Activated B cell treated with CpG ODN at 0.5 μM for 24 hours (primary cell): ENCODE measurements at regions not wholly inside any gene's neighbourhood (a gene's known extent, or its start where the extent isn't known, plus 50 kb on each side); places are given as distances from the start of the nearest gene placed in this dataset.

ENCODE experiments used
- ATAC-seq: fragments of 200-7000 bp; cut with Tn5 transposase; one replicate; pipeline ENCODE4 v1.10.0; 2021; ENCODE audit warnings: low read depth, mild to moderate bottlenecking, moderate library complexity
- CTCF ChIA-PET: fragments of 350-600 bp; sonication (Branson Sonifier 250); formaldehyde crosslinking; loops from one replicate; lab custom pipeline; 2021; ENCODE audit warnings: antibody characterized with exemption; lab: Charles Lee
- POLR2A ChIA-PET: fragments of 350-600 bp; sonication (Branson Sonifier 250); formaldehyde crosslinking; loops from one replicate; lab custom pipeline; 2021; ENCODE audit warnings: antibody characterized with exemption; lab: Charles Lee
- DNase-seq: peaks from one replicate; pipeline ENCODE4 v3.0.0; 2022
- H3K27ac Mint-ChIP-seq: one replicate; pipeline ENCODE4 v1.8.0; 2020; ENCODE audit warnings: mixed read lengths
- H3K27me3 Mint-ChIP-seq: one replicate; pipeline ENCODE4 v1.8.0; 2021; ENCODE audit warnings: mixed read lengths
- H3K36me3 Mint-ChIP-seq: one replicate; pipeline ENCODE4 v1.8.0; 2021; ENCODE audit warnings: low read depth, mixed read lengths
- H3K4me1 Mint-ChIP-seq: one replicate; pipeline ENCODE4 v1.8.0; 2021; ENCODE audit warnings: mixed read lengths
- H3K4me3 Mint-ChIP-seq: one replicate; pipeline ENCODE4 v1.8.0; 2020; ENCODE audit warnings: mild to moderate bottlenecking, mixed read lengths
- H3K9me3 Mint-ChIP-seq: one replicate; pipeline ENCODE4 v1.8.0; 2020; ENCODE audit warnings: mixed read lengths
- intact Hi-C: fragments of 100-400 bp; cut with micrococcal nuclease; formaldehyde crosslinking; loops from one replicate; pipeline ENCODE4 v1.15.1; 2024
- TF ChIP-seq, protein P1 (sequence below): fragments of 200-600 bp; IDR thresholded peaks from one replicate; pipeline ENCODE4 v1.8.0; 2022; ENCODE audit warnings: antibody characterized with exemption, mild to moderate bottlenecking

DNA sequence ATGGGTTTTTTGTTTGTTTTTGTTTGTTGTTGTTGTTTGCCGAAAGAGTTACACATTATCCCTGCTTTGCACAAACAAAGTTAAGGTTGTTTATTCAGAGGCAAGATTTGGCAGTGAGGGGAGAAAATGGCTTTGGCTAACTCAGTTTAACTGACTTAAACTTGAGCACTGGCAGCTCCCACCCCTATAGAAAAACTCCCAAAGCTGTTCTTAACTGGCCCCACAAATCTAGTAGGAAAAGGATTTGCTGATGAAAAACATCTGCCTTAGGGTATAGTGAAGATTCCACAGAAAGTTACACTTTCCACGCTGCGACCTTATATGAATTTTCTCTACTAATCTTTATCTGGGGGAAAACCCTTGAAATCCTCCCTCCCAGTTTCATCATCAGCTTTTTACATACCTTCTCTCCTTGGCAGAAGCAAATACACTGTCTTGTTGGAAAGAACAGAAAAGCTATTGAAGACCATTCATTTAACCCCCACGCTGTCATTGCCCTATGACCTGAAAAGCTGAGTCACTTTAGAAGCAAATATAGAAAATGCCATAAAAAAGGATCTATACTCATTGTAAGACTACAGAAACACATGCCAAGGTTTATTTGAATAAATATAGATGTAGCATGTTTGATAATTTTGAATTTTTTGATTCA, 551.7 kb downstream of the NR2F2 start:
- POLR2A ChIA-PET, result no interaction called here
- DNase-seq (no peak), ATAC-seq (no peak)
- TF ChIP-seq, protein P1, sequence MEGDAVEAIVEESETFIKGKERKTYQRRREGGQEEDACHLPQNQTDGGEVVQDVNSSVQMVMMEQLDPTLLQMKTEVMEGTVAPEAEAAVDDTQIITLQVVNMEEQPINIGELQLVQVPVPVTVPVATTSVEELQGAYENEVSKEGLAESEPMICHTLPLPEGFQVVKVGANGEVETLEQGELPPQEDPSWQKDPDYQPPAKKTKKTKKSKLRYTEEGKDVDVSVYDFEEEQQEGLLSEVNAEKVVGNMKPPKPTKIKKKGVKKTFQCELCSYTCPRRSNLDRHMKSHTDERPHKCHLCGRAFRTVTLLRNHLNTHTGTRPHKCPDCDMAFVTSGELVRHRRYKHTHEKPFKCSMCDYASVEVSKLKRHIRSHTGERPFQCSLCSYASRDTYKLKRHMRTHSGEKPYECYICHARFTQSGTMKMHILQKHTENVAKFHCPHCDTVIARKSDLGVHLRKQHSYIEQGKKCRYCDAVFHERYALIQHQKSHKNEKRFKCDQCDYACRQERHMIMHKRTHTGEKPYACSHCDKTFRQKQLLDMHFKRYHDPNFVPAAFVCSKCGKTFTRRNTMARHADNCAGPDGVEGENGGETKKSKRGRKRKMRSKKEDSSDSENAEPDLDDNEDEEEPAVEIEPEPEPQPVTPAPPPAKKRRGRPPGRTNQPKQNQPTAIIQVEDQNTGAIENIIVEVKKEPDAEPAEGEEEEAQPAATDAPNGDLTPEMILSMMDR, result no peak
- peaks cover 2% of the 10 kb centered on the region for H3K9me3 Mint-ChIP-seq
- H3K36me3 Mint-ChIP-seq, result no peaks in the 10 kb centered on the region
- H3K4me3 Mint-ChIP-seq, result no peak overlapping the region
- H3K4me1 Mint-ChIP-seq, result no peaks in the 10 kb centered on the region
- H3K27ac Mint-ChIP-seq, result no peak overlapping the region
- intact Hi-C loops, result no loop called here
- CTCF ChIA-PET, result no interaction called here
- no peaks in the 10 kb centered on the region for H3K27me3 Mint-ChIP-seq

DNA sequence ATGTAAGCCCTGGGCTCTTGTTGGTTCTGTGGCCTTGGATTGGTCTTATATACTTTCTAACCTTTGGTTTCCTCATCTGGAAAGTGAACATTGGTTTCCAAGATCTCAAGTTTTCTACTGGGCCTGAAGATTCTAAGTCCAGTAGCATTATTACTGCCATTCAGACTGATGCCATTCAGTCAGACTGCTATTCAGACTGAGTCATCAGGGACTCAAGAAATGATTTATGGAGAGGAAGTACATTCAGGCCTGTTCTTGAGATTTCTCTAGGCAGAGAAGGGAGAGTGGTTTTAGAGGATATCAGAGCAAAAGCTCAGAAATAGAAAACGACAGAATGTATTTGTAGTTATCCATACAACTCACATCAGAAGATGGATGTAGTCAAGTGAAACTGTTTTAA, 557.2 kb downstream of the NR2F2 start:
- ChIA-PET POLR2A (no interaction called here), CTCF (no interaction called here)
- DNase-seq (no peak), ATAC-seq (no peak)
- intact Hi-C loops, result no loop called here
- TF ChIP-seq, protein P1, result no peak
- H3K4me1 Mint-ChIP-seq, result peaks cover 2% of the 10 kb centered on the region
- H3K9me3 Mint-ChIP-seq, result peaks cover 2% of the 10 kb centered on the region
- no peaks in the 10 kb centered on the region for H3K36me3 Mint-ChIP-seq
- no peak overlapping the region for H3K4me3 Mint-ChIP-seq
- H3K27me3 Mint-ChIP-seq, result no peaks in the 10 kb centered on the region
- no peak overlapping the region for H3K27ac Mint-ChIP-seq

DNA sequence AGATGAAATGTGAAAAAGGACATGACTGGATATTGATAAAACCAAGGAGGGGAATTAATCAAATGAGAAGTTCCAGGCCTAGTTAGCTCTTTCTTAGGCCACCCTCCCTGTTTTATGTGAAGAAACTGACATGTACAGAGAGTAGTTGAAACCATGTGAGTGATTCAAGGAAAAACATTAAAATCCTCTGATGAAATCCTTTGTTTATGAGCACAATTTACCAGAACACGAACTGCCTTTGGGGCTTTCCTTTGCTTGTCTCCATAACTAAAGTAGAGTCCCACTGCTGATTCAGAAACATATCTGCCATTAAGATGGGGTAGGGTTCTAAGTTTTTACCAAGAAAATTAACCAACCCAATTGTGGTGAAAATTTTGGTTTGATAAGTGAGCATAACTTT, 558.3 kb downstream of the NR2F2 start:
- ChIA-PET CTCF (no interaction called here), POLR2A (no interaction called here)
- no peak overlapping the region for H3K4me3 Mint-ChIP-seq
- no peaks in the 10 kb centered on the region for H3K36me3 Mint-ChIP-seq
- TF ChIP-seq, protein P1, result no peak
- no peak for DNase-seq
- ATAC-seq, result no peak
- peaks cover 2% of the 10 kb centered on the region for H3K4me1 Mint-ChIP-seq
- intact Hi-C loops, result no loop called here
- no peak overlapping the region for H3K27ac Mint-ChIP-seq
- H3K27me3 Mint-ChIP-seq, result no peaks in the 10 kb centered on the region
- H3K9me3 Mint-ChIP-seq, result peaks cover 2% of the 10 kb centered on the region

DNA sequence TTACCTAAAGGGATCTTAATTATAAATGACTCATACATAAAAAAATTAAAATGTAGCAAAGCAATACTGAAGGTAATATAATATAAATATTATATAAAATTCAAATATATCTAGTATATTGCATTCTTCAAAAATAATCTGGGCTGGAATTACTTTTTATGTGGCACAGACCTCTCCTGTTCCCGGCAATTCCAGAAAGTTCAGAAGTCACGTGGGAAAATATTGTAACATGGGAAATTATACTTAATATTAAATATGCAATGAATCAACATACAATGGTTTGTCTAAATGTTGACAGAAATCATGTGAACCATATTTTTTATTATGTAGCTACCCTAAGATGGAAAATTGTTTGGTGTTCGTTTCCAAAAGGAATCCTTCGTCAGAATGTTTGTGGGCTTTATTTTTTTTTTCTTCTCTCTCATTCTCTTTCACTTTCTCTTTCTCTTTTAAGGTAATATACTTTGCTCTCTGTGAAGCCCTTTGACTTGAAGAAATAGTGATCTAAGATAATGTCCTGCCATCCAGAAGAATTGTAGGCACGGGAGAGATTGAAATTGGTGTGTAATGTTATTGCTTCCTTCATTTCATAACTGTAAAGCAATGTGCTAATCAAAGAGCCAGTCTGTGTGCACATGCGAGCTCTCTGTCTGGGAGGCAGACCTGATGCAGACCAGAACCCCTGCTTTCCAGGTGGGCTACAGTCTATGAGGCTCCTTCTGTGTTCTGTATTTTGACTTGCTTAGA, 559.4 kb downstream of the NR2F2 start:
- ChIA-PET POLR2A (no interaction called here), CTCF (no interaction called here)
- H3K4me1 Mint-ChIP-seq, result peaks cover 2% of the 10 kb centered on the region
- H3K9me3 Mint-ChIP-seq, result peaks cover 2% of the 10 kb centered on the region
- intact Hi-C loops, result no loop called here
- TF ChIP-seq, protein P1, result no peak
- no peak for ATAC-seq
- no peaks in the 10 kb centered on the region for H3K27me3 Mint-ChIP-seq
- no peak for DNase-seq
- H3K36me3 Mint-ChIP-seq, result no peaks in the 10 kb centered on the region
- H3K4me3 Mint-ChIP-seq, result peak overlapping the region; percentile 47
- H3K27ac Mint-ChIP-seq, result no peak overlapping the region

DNA sequence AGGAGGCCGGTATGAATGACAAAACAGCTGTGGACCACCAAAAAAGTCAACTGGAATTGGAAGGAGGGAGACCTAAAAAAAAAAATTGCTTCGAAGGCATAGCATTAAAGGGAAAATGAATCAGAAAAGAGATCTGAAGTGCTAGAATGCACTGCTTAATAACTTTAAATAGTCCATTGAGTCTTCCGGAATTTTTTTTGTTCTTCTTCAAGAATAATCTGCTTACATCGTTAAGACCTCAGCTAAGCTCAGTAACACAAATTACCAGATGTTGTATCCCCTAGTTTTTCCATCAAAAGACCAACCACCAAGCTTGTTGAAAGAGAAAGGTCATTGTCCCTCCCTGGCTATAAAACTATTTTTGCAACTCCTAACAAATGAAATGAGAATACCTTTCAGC, 560.5 kb downstream of the NR2F2 start:
- intact Hi-C loops, result no loop called here
- ChIA-PET POLR2A (no interaction called here), CTCF (no interaction called here)
- Mint-ChIP-seq H3K27ac (no peak overlapping the region), H3K27me3 (no peaks in the 10 kb centered on the region), H3K4me1 (peaks cover 2% of the 10 kb centered on the region), H3K9me3 (no peaks in the 10 kb centered on the region), H3K36me3 (no peaks in the 10 kb centered on the region), H3K4me3 (no peak overlapping the region)
- TF ChIP-seq, protein P1, result no peak
- DNase-seq, result no peak
- ATAC-seq, result no peak
